ENCODE measurements at regions not wholly inside any gene's neighbourhood (a gene's known extent, or its start where the extent isn't known, plus 50 kb on each side); places are given as distances from the start of the nearest gene placed in this dataset.

GRCh38 chr2:122988395-122989221, 1036.5 kb upstream of the CNTNAP5 start:
- TF ChIP-seq, protein P1, sequence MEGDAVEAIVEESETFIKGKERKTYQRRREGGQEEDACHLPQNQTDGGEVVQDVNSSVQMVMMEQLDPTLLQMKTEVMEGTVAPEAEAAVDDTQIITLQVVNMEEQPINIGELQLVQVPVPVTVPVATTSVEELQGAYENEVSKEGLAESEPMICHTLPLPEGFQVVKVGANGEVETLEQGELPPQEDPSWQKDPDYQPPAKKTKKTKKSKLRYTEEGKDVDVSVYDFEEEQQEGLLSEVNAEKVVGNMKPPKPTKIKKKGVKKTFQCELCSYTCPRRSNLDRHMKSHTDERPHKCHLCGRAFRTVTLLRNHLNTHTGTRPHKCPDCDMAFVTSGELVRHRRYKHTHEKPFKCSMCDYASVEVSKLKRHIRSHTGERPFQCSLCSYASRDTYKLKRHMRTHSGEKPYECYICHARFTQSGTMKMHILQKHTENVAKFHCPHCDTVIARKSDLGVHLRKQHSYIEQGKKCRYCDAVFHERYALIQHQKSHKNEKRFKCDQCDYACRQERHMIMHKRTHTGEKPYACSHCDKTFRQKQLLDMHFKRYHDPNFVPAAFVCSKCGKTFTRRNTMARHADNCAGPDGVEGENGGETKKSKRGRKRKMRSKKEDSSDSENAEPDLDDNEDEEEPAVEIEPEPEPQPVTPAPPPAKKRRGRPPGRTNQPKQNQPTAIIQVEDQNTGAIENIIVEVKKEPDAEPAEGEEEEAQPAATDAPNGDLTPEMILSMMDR (IDR thresholded peaks at IDR 0.05; ENCODE audit: borderline replicate concordance, extremely low read depth, insufficient read depth), result no peak
- peak in 1 of 5 donors; percentile 62 for DNase-seq
- intact Hi-C loops (cut with DNase I), result no loop called here

DNA sequence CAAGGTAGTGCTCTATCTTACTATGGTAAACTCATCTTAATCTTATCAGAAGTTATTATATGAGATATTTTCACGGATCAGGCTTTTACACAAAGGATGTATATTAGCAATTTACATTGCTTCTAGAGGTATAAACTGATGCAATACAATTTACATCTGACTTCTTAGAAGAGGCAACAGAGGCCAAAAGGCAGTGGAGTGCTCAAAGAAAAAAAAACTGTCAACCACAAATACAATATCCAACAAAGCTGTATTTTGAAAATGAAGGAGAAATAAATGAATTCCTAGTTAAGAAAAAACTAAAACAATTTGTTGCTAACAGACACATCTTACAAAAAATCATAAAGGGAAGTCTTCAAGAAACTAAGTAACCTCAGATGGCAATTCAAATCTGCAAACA, 1031.5 kb upstream of the CNTNAP5 start:
- TF ChIP-seq, protein P1 (IDR thresholded peaks at IDR 0.05; ENCODE audit: borderline replicate concordance, extremely low read depth, insufficient read depth), result no peak
- no peaks in the 10 kb centered on the region for H3K36me3 ChIP-seq (ENCODE audit: control insufficient read depth in 2 of 3, insufficient read depth in 3 of 3, low read length in 3 of 3)
- H3K9ac ChIP-seq (ENCODE audit: low read length in 3 of 3), result no peak overlapping the region
- intact Hi-C loops (cut with DNase I), result no loop called here
- H3K4me1 ChIP-seq (ENCODE audit: control insufficient read depth in 2 of 3, insufficient read depth in 2 of 3, low read depth in 1 of 3, low read length in 3 of 3), result no peaks in the 10 kb centered on the region
- no peak for FAIRE-seq
- peaks cover 0 to 5% (median 0%) of the 10 kb centered on the region in 3 donors for H3K9me3 ChIP-seq (ENCODE audit: control insufficient read depth in 2 of 3, insufficient read depth in 1 of 3, low read length in 3 of 3)
- no peak overlapping the region for H3K4me3 ChIP-seq (ENCODE audit: low read length in 3 of 3)
- H3K27me3 ChIP-seq (ENCODE audit: control insufficient read depth, insufficient read depth, low read length), result no peaks in the 10 kb centered on the region
- DNase-seq, result no peak
- H3K27ac ChIP-seq (ENCODE audit: low read depth in 2 of 2, low read length in 2 of 2), result no peak overlapping the region

More at GRCh38 chr2:122988395-122989221, 1036.5 kb upstream of the CNTNAP5 start:
- Histone ChIP-seq H3K4me1 (ENCODE audit: control insufficient read depth in 2 of 3, insufficient read depth in 2 of 3, low read depth in 1 of 3, low read length in 3 of 3) (no peaks in the 10 kb centered on the region), H3K9ac (ENCODE audit: low read length in 3 of 3) (no peak overlapping the region), H3K4me3 (ENCODE audit: low read length in 3 of 3) (no peak overlapping the region), H3K27ac (ENCODE audit: low read depth in 2 of 2, low read length in 2 of 2) (no peak overlapping the region), H3K9me3 (ENCODE audit: control insufficient read depth in 2 of 3, insufficient read depth in 1 of 3, low read length in 3 of 3) (peaks cover 0 to 2% (median 0%) of the 10 kb centered on the region in 3 donors), H3K36me3 (ENCODE audit: control insufficient read depth in 2 of 3, insufficient read depth in 3 of 3, low read length in 3 of 3) (no peaks in the 10 kb centered on the region), H3K27me3 (ENCODE audit: control insufficient read depth, insufficient read depth, low read length) (no peaks in the 10 kb centered on the region)
- no peak for FAIRE-seq

- H3K4me1 ChIP-seq (ENCODE audit: control insufficient read depth in 2 of 3, insufficient read depth in 2 of 3, low read depth in 1 of 3, low read length in 3 of 3), result no peaks in the 10 kb centered on the region
- no peak overlapping the region for H3K4me3 ChIP-seq (ENCODE audit: low read length in 3 of 3)
- no peak overlapping the region for H3K27ac ChIP-seq (ENCODE audit: low read depth in 2 of 2, low read length in 2 of 2)
- no peaks in the 10 kb centered on the region for H3K36me3 ChIP-seq (ENCODE audit: control insufficient read depth in 2 of 3, insufficient read depth in 3 of 3, low read length in 3 of 3)
- intact Hi-C loops (cut with DNase I), result no loop called here
- DNase-seq, result no peak
- no peaks in the 10 kb centered on the region for H3K9me3 ChIP-seq (ENCODE audit: control insufficient read depth in 2 of 3, insufficient read depth in 1 of 3, low read length in 3 of 3)
- TF ChIP-seq, protein P1 (IDR thresholded peaks at IDR 0.05; ENCODE audit: borderline replicate concordance, extremely low read depth, insufficient read depth), result no peak
- no peak for FAIRE-seq
- H3K27me3 ChIP-seq (ENCODE audit: control insufficient read depth, insufficient read depth, low read length), result no peaks in the 10 kb centered on the region
- no peak overlapping the region for H3K9ac ChIP-seq (ENCODE audit: low read length in 3 of 3)
Observed at GRCh38 chr2:122999258-122999657, 1025.8 kb upstream of the CNTNAP5 start.
